Activated CD4-positive, alpha-beta T cell treated with anti-CD3 and anti-CD28 coated beads, Interleukin-2, amount 50 U/mL, for 24 hours (primary cell): ENCODE measurements at regions not wholly inside any gene's neighbourhood (a gene's known extent, or its start where the extent isn't known, plus 50 kb on each side); places are given as distances from the start of the nearest gene placed in this dataset.
A peak's percentile ranks its signal among the peaks of the same experiment; 100 is the strongest.

Experiments
- DNase-seq, 2 donors: peaks; one replicate each; pipeline ENCODE4 v3.0.0-alpha.2; 2020; ENCODE audit warnings: low read depth in 1 of 2, low spot score in 1 of 2

GRCh38 chr11:15765530-15765929 is 590.8 kb downstream of the SOX6 start:
- DNase-seq, result no peak

GRCh38 chr11:15768321-15768720 is 588.0 kb downstream of the SOX6 start:
- no peak for DNase-seq

GRCh38 chr11:15769203-15769602 is 587.1 kb downstream of the SOX6 start:
- no peak for DNase-seq

- DNase-seq, result peak in 1 of 2 donors; percentile 2
Measured at GRCh38 chr11:15770798-15771414, 585.4 kb downstream of the SOX6 start.

GRCh38 chr11:15772547-15772946 is 583.8 kb downstream of the SOX6 start:
- DNase-seq, result no peak

- DNase-seq, result no peak
Measured at GRCh38 chr11:15772981-15773380, 583.4 kb downstream of the SOX6 start.

- no peak for DNase-seq
Measured at GRCh38 chr11:15773476-15774387, 582.6 kb downstream of the SOX6 start.

- DNase-seq, result no peak
Measured at GRCh38 chr11:15774388-15774939, 581.9 kb downstream of the SOX6 start.

- DNase-seq, result no peak
Measured at GRCh38 chr11:15775015-15775541, 581.3 kb downstream of the SOX6 start.

- no peak for DNase-seq
Measured at GRCh38 chr11:15775797-15776196, 580.5 kb downstream of the SOX6 start.

GRCh38 chr11:15776366-15776765 is 580.0 kb downstream of the SOX6 start:
- no peak for DNase-seq

GRCh38 chr11:15779518-15779917 is 576.8 kb downstream of the SOX6 start:
- no peak for DNase-seq

- DNase-seq, result no peak
Measured at GRCh38 chr11:15780382-15780781, 576.0 kb downstream of the SOX6 start.

GRCh38 chr11:15780837-15781236 is 575.5 kb downstream of the SOX6 start:
- no peak for DNase-seq

GRCh38 chr11:15783619-15784018 is 572.7 kb downstream of the SOX6 start:
- no peak for DNase-seq

GRCh38 chr11:15793043-15793996 is 563.0 kb downstream of the SOX6 start:
- DNase-seq, result no peak

GRCh38 chr11:15794361-15795150 is 561.8 kb downstream of the SOX6 start:
- DNase-seq, result no peak

- no peak for DNase-seq
Measured at GRCh38 chr11:15795378-15795777, 561.0 kb downstream of the SOX6 start.

GRCh38 chr11:15800111-15800800 is 556.1 kb downstream of the SOX6 start:
- no peak for DNase-seq
